Activated naive CD8-positive, alpha-beta T cell treated with anti-CD3 and anti-CD28 coated beads, Interleukin-2, amount 50 U/mL, for 16 hours (primary cell): ENCODE measurements at regions not wholly inside any gene's neighbourhood (a gene's known extent, or its start where the extent isn't known, plus 50 kb on each side); places are given as distances from the start of the nearest gene placed in this dataset.

Experiments used
- DNase-seq: peaks from one replicate; pipeline ENCODE4 v3.0.0-alpha.2; 2020; ENCODE audit warnings: low read depth, low spot score

- no peak for DNase-seq
These were observed 124.6 kb upstream of the BCL2L14 start for GRCh38 chr12:11946161-11946560.

GRCh38 chr12:11947213-11947612 lies 123.5 kb upstream of the BCL2L14 start:
- DNase-seq = no peak

GRCh38 chr12:11949738-11950411 lies 120.9 kb upstream of the BCL2L14 start:
- no peak for DNase-seq

- no peak for DNase-seq
These were observed 119.5 kb upstream of the BCL2L14 start for GRCh38 chr12:11951209-11951608.

- DNase-seq = no peak
These were observed 117.2 kb upstream of the BCL2L14 start for GRCh38 chr12:11953523-11953922.

GRCh38 chr12:11954181-11954580 lies 116.6 kb upstream of the BCL2L14 start:
- DNase-seq = no peak

- no peak for DNase-seq
These were observed 112.3 kb upstream of the BCL2L14 start for GRCh38 chr12:11958221-11959091.

- no peak for DNase-seq
These were observed 111.5 kb upstream of the BCL2L14 start for GRCh38 chr12:11959117-11959823.

GRCh38 chr12:11960646-11961045 lies 110.1 kb upstream of the BCL2L14 start:
- no peak for DNase-seq

GRCh38 chr12:11961686-11962085 lies 109.1 kb upstream of the BCL2L14 start:
- no peak for DNase-seq

GRCh38 chr12:11962860-11963259 lies 107.9 kb upstream of the BCL2L14 start:
- no peak for DNase-seq

- DNase-seq = no peak
These were observed 106.8 kb upstream of the BCL2L14 start for GRCh38 chr12:11963841-11964471.

- no peak for DNase-seq
These were observed 105.4 kb upstream of the BCL2L14 start for GRCh38 chr12:11965258-11965910.

GRCh38 chr12:11967376-11968047 lies 103.2 kb upstream of the BCL2L14 start:
- no peak for DNase-seq

- no peak for DNase-seq
These were observed 102.7 kb upstream of the BCL2L14 start for GRCh38 chr12:11968048-11968383.

GRCh38 chr12:11968516-11968915 lies 102.2 kb upstream of the BCL2L14 start:
- DNase-seq = no peak

- DNase-seq = no peak
These were observed 101.1 kb upstream of the BCL2L14 start for GRCh38 chr12:11969437-11970154.

GRCh38 chr12:11970155-11970520 lies 100.6 kb upstream of the BCL2L14 start:
- no peak for DNase-seq

GRCh38 chr12:11973396-11973795 lies 97.3 kb upstream of the BCL2L14 start:
- DNase-seq = no peak

- no peak for DNase-seq
These were observed 94.7 kb upstream of the BCL2L14 start for GRCh38 chr12:11976005-11976404.
